ENCODE measurements at regions not wholly inside any gene's neighbourhood (a gene's known extent, or its start where the extent isn't known, plus 50 kb on each side); places are given as distances from the start of the nearest gene placed in this dataset.
"Not testable (repeated sequence)": the region's sequence is repeated elsewhere in the genome, so short reads cannot be mapped to it uniquely, and the experiment has no call there.

GRCh38 chr9:26677965-26678706 lies 214.5 kb downstream of the CAAP1 start:
- no peak for TF ChIP-seq JUND (IDR thresholded peaks at IDR 0.05; ENCODE audit: low read depth)
- in situ Hi-C loops (cut with HindIII; ENCODE audit: low pct_unique_long_range_greater_than_20kb, low sequenced_read_pairs): no loop called here
- DNase-seq (ENCODE audit: low read depth in 1 of 2, low spot score in 1 of 2): no peak

GRCh38 chr9:26675035-26675434 lies 217.6 kb downstream of the CAAP1 start:
- DNase-seq (ENCODE audit: low read depth in 1 of 2, low spot score in 1 of 2): no peak
- no peak for TF ChIP-seq JUND (IDR thresholded peaks at IDR 0.05; ENCODE audit: low read depth)
- in situ Hi-C loops (cut with HindIII; ENCODE audit: low pct_unique_long_range_greater_than_20kb, low sequenced_read_pairs): no loop called here

GRCh38 chr9:26673261-26673660 lies 219.3 kb downstream of the CAAP1 start:
- no peak for DNase-seq (ENCODE audit: low read depth in 1 of 2, low spot score in 1 of 2)
- in situ Hi-C loops (cut with HindIII; ENCODE audit: low pct_unique_long_range_greater_than_20kb, low sequenced_read_pairs): no loop called here
- TF ChIP-seq JUND (IDR thresholded peaks at IDR 0.05; ENCODE audit: low read depth): no peak

GRCh38 chr9:26669701-26670670 lies 222.6 kb downstream of the CAAP1 start:
- in situ Hi-C loops (cut with HindIII; ENCODE audit: low pct_unique_long_range_greater_than_20kb, low sequenced_read_pairs): no loop called here
- no peak for TF ChIP-seq JUND (IDR thresholded peaks at IDR 0.05; ENCODE audit: low read depth)
- no peak for DNase-seq (ENCODE audit: low read depth in 1 of 2, low spot score in 1 of 2)

- no peak for TF ChIP-seq JUND (IDR thresholded peaks at IDR 0.05; ENCODE audit: low read depth)
- DNase-seq (ENCODE audit: low read depth in 1 of 2, low spot score in 1 of 2): no peak
- in situ Hi-C loops (cut with HindIII; ENCODE audit: low pct_unique_long_range_greater_than_20kb, low sequenced_read_pairs): no loop called here
Measured at GRCh38 chr9:26667882-26668281, 224.7 kb downstream of the CAAP1 start.

- no peak for TF ChIP-seq JUND (IDR thresholded peaks at IDR 0.05; ENCODE audit: low read depth)
- no peak for DNase-seq (ENCODE audit: low read depth in 1 of 2, low spot score in 1 of 2)
- in situ Hi-C loops (cut with HindIII; ENCODE audit: low pct_unique_long_range_greater_than_20kb, low sequenced_read_pairs): no loop called here
Measured at GRCh38 chr9:26665666-26666065, 226.9 kb downstream of the CAAP1 start.

- in situ Hi-C loops (cut with HindIII; ENCODE audit: low pct_unique_long_range_greater_than_20kb, low sequenced_read_pairs); DNase-seq (ENCODE audit: low read depth in 1 of 2, low spot score in 1 of 2): not testable (repeated sequence)
Measured at GRCh38 chr9:26664087-26664773, 228.4 kb downstream of the CAAP1 start.

- no peak for DNase-seq (ENCODE audit: low read depth in 1 of 2, low spot score in 1 of 2)
- TF ChIP-seq JUND (IDR thresholded peaks at IDR 0.05; ENCODE audit: low read depth): no peak
- in situ Hi-C loops (cut with HindIII; ENCODE audit: low pct_unique_long_range_greater_than_20kb, low sequenced_read_pairs): no loop called here
Measured at GRCh38 chr9:26662476-26662875, 230.1 kb downstream of the CAAP1 start.

GRCh38 chr9:26658476-26658875 lies 234.1 kb downstream of the CAAP1 start:
- no peak for TF ChIP-seq JUND (IDR thresholded peaks at IDR 0.05; ENCODE audit: low read depth)
- in situ Hi-C loops (cut with HindIII; ENCODE audit: low pct_unique_long_range_greater_than_20kb, low sequenced_read_pairs): no loop called here
- DNase-seq (ENCODE audit: low read depth in 1 of 2, low spot score in 1 of 2): no peak

GRCh38 chr9:26657958-26658357 lies 234.6 kb downstream of the CAAP1 start:
- no peak for TF ChIP-seq JUND (IDR thresholded peaks at IDR 0.05; ENCODE audit: low read depth)
- in situ Hi-C loops (cut with HindIII; ENCODE audit: low pct_unique_long_range_greater_than_20kb, low sequenced_read_pairs): no loop called here
- DNase-seq (ENCODE audit: low read depth in 1 of 2, low spot score in 1 of 2): no peak

GRCh38 chr9:26656003-26656870 lies 236.4 kb downstream of the CAAP1 start:
- peak; percentile 35 to 46 for DNase-seq (ENCODE audit: low read depth in 1 of 2, low spot score in 1 of 2)

GRCh38 chr9:26655166-26655565 lies 237.4 kb downstream of the CAAP1 start:
- in situ Hi-C loops (cut with HindIII; ENCODE audit: low pct_unique_long_range_greater_than_20kb, low sequenced_read_pairs): no loop called here
- DNase-seq (ENCODE audit: low read depth in 1 of 2, low spot score in 1 of 2): no peak
- TF ChIP-seq JUND (IDR thresholded peaks at IDR 0.05; ENCODE audit: low read depth): no peak

More at GRCh38 chr9:26656003-26656870, 236.4 kb downstream of the CAAP1 start:
- in situ Hi-C loops (cut with HindIII; ENCODE audit: low pct_unique_long_range_greater_than_20kb, low sequenced_read_pairs): no loop called here
- TF ChIP-seq JUND (IDR thresholded peaks at IDR 0.05; ENCODE audit: low read depth): no peak
